Renal cortical epithelial cell (primary cell): ENCODE measurements at regions not wholly inside any gene's neighbourhood (a gene's known extent, or its start where the extent isn't known, plus 50 kb on each side); places are given as distances from the start of the nearest gene placed in this dataset.
"Not testable (repeated sequence)": the region's sequence is repeated elsewhere in the genome, so short reads cannot be mapped to it uniquely, and the experiment has no call there.

ENCODE experiments used
- DNase-seq: peaks from one replicate; pipeline ENCODE4 v3.0.0-alpha.2; 2011; ENCODE audit warnings: low read depth

DNA sequence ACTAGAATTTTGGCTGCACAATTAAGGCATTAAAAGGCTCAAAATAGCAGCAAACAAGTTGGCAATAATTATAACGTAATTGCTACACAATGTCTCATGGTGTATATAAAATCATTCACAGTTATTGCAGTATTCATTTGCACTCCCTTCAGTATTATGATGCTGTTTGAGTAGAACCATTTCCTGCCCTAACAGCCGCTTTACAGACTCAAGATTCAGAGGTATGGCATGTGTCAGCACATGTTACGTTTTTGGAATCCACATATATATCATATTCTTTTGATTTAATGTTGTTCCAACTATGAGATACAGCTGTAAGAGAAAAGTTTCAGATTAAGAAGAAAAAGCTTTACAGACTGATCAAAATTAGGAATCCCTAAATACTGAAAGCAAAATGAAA, 56.3 kb upstream of the NCKAP5 start:
- DNase-seq, result no peak

DNA sequence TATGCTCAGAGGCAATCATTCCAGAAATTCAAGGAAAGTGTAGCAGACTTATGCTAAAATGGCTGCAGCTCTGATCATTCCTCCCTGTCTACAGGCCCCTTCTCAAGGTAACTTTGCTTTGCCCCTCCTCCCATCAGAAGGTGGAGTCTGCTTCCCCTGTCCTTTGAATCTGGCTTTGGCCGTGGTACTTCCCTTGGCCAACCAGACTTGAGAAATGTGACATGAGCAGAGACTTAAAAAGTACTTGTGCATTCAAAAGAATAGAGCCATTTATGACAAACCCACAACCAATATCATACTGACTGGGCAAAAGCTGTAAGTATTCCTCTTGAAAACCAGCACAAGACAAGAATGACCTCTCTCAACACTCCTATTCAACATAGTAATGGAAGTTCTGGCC, 59.5 kb upstream of the NCKAP5 start:
- DNase-seq, result no peak

DNA sequence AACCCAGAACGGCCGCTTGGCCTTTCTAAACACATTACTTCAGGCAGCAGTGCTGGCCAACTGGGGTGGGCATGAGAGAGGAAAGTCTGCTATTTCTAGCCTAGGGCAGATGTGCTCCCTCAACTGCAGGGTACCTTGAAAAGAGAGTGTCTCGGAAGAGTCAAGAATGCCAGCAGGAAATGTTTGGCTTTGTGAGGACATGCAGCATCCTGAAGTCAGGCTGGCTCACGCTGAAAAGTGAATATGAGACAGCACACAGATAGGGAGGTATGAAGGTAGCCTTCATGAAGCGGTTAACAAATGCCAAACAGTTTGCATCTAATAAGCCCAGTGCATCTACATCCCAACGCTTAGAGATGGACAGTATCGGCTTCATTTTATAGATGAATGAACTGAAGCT, 65.0 kb upstream of the NCKAP5 start:
- no peak for DNase-seq

DNA sequence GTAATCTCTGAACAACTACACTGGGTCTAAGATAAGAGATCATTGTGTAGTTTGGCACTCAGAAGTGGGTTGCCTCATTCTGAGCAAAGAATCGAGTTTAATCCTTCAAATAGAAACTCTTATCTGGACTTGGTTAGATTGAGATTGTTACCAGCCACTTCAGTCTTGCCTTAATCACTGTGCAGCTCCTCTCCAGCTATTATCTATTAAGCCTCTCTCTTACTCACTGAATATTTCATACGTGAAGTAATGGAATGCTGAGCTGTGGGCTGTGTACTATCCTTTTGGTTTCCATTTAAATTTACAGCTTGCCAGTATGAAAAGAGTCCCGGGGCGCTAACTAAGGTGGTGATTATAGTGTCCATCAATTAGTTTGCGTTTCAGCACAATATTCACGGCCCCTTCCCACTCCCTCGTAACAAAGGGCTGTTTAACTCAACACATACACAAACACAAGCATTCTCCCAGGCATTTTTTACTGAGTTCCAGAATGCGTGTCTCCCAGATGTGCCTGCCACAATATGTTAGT, 65.7 kb upstream of the NCKAP5 start:
- peak; percentile 36 for DNase-seq

DNA sequence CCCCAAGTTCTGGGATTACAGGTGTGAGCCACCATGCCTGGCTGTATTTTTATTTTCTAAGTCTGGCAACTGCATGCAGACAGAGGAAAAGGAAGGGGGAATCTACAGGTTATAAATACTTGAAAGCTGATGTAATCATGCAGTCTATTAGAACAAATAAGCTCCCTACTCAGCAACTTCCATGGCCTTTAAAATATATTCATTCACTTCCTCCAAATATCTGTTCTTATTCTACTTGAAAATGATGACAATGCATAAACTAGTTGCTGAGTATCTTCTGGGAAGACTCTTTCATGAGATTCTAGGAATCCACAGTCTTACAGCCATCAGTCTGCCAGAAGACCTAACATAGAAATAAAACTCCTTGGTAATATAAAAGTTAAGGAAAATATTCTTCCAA, 66.9 kb upstream of the NCKAP5 start:
- DNase-seq, result peak; percentile 11

DNA sequence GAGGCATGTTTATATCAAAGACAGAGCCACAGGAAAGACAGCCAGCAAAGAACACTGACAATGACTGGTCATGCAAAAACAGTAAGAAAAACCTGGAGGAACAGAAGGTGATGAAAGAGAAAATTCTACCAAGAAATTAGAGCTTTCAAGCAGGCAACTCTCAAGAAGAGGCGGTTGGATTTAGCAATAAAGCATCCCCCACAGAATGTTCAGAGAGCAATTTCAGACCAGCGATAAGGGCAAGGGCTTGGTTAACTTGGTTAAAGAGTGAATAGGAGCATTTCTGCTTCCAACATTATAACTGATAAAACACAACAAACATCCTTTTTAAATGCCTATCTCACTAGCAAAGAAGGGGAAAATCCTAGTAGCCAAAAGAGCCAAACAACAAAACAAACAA, 68.0 kb upstream of the NCKAP5 start:
- DNase-seq, result no peak

DNA sequence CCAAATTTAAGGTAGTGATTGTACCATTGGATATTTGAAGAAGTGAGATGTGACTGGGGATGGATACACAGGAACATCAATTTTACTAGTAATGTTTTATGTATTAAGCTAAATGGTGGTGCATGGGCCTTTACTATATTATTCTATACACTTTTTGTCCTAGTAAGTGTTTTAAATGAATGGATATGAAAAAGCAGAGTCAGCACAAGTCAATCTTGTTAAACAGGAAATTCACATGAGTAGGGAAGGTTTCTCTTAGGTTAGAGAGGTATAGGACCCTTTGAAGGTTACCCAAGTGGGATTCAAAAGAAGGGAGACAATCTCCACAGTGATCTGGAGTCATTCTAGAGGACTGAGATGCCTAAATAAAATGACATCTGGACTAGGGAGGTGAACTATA, 71.8 kb upstream of the NCKAP5 start:
- no peak for DNase-seq

DNA sequence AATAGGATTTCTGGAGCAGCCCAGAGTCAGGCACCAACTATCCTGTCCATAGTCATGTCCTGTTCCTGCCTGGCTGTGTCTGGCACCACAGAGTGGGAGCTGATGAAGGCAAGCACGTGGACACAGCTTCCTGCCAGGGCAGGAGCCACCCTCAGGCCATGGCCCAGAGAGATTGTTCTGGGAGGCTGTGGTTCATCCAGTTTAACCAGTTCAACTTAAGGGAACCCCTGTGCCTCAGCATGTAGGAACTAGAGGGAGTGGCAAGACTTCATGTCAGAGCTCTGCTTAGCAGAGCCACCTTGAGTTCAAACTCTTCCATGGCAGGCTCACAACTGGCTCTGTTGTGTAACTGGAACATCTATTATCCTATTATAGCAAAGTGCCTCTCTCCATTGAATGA, 73.2 kb upstream of the NCKAP5 start:
- peak; percentile 66 for DNase-seq

DNA sequence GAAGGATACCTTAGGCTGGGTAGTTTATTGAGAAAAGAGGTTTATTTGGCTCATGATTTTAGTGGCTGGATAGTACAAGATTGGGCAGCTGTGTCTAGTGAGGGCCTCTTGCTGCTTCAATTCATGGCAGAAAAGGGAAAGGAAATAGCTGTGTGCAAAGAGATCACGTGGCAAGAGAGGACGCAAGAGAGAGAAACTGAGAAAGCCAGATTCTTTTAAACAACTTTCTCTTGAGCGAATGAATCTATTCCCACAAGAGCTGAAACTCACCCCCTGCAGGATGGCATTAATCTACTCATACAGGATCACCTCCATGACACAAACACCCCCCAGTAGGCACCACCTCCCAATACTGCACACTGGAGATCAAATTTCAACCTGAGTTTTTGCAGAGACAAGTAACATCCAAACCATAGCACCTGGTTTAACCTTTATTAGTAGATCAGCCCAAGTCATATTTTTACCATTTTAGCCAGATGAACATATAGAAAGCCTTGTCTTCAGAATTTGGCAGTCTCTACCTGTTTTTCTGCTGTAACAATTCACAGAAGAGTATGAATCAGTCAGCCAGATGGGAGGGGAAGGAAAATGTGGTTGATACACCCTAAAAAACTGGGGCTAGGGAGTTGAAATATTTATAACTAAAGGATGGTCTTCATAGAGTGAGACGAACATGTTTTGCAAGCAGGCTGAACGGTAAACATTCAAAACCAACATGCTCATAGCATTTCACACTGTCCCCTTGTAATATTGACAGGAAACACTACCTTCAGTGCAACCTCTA, 73.9 kb upstream of the NCKAP5 start:
- DNase-seq, result no peak

DNA sequence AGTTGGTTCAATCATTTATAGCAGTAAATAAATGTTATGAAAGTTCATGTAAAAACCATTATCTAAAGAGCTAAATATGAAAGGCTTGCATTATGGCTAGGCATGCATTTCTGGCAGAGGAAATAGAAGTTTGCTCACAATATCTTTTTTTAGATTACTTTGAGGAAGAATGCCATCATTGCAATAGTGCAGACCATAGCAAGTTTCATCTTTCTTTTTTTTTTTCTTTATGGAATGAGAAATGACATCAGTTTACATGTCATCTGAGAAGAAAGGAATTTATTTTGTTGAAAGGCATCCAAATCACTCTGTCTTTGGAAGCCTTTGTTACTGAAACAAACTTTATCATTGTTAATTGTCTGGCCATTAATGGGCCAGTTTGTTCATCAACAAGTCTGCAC, 74.5 kb upstream of the NCKAP5 start:
- no peak for DNase-seq

DNA sequence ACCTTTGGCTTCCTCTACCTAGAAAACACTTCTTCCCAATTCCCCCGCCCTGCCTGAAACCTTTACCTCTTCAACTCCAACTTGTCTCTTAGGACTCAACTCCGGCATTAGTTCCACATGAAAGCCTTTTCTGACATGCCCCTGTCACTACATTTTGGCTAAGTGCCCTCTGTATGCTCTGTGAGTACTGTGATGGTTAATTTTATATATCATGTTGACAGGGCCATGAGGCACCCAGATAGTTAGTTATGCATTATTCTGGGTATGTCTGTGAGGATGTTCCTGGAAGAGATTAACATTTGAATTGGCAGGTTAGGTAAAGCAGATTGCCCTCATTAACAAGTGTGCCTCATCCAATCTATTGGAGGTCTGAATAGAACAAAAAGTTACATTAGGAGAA, 75.6 kb upstream of the NCKAP5 start:
- DNase-seq, result no peak

DNA sequence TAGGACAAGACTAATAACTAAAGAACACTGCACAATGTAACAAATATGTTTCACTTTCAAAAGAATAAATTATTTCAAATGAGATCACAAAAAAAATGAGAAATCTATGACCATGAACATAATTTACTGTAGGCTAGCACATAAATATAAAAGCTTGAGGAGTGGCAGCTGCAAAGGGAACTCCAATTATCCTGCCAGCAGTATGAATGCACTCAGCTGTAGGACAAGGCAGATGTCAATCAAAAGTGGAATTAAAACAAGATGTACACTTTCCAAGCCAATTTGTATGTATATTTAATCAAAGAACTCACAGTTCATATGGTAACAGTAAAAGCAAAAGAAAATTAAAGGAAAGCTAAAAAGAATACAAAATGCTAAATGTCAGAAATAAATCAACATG, 76.6 kb upstream of the NCKAP5 start:
- DNase-seq, result no peak

DNA sequence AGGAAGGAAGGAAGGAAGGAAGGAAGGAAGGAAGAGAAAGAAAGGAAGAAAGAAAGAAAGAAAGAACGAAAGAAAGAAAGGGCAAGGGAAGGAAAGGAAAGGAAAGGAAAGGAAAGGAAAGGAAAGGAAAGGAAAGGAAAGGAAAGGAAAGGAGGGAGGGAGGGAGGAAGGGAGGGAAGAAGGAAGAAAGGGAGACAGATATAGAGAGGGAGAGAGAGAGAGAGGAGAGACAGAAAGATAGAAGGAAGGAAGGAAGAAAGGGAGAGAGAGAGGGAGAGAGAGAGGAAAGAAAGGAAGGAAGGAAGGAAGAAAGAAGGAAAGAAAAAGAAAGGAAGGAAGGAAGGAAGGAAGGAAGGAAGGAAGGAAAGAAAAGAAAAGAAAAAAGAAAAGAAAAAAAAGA, 79.1 kb upstream of the NCKAP5 start:
- not testable (repeated sequence) for DNase-seq

DNA sequence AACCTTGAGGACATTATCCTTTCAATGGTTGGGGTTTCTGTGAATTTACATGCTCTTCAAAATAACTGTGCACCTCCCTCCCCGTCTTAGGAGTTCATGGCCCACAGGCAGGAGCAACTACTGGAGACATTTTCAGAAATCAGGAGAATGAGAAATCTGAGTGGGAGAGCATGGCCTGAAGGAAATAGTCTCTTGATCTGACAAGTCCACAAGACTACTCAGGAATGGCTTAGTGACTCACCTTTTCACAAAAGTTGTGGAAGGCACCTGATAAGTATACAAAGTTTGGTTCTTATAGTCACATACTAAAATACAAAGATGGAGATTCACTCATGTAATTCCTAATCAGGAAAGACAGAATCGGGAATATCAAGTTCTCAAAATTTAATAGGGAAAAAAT, 83.6 kb upstream of the NCKAP5 start:
- no peak for DNase-seq

DNA sequence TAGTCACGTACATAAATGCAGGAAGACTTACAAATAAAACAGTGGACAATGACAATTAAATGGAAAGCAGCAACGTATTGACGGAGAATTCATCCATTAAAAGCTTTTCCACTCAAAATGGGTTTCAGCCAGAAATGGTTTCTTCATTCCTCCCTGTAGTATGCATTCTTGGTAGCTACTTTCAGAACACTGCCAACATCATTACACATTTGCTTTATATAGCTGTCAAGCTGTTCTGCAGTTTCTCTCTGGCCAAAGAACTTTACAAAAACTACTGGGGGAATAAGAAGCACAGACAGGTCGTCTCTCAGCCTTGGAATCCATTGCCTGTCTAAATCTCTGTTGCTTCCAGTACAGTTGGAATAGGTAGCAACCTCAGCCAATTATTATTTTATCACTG, 84.1 kb upstream of the NCKAP5 start:
- no peak for DNase-seq

DNA sequence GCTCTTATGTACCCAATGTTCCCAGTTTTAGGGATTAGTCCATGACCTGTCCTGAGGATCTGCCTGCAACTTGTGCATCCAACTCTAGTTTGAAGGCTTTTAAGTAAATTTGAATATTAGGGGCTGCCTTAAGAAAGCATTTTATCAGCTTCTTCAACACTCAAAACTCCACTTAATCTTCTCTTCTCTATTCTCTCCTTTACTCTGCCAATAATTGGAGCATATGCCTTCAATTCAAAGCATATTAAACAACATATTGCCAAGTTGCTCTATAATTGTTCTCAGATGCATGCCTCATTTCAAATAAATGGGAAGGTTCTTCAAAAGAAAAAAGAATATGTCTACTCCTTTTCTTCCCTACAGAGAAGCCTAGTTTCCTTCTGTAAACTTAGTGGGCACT, 84.8 kb upstream of the NCKAP5 start:
- DNase-seq, result no peak

DNA sequence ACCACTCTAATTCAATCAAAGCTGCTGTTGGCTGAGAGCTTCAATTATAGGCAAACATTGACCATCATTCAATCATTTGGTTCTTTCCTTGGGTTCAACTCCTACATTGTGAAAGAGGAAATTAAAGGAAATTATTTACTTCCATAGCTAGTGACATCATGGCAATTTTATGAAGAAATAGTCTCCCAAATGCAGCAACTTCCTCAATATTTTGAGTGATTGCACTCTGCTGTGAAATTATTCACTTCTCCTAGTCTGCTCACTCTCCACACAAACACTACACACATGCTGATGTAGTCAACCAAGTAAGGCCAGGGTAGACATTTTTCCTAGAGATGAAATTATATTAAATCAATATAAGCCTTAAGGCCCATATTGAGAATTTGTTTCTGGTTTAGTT, 86.7 kb upstream of the NCKAP5 start:
- DNase-seq, result no peak

DNA sequence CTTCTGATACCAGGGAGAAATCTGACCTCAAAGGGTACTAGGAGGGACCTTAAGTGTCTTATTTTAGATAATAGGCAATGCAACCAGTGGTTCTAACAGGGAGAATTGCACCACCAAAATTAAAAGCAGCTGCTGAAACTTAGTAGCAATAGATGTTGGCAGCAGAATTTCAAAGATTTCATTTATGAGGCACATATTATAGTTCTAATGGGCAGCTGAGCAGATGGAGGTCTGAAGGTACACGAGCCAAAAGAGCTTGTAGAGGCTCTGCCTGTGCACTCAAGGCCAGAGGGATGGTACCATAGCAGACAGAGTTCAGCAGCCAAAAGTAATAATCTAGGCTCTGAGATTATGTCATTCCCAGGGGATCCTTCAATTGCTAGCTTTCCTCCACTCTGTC, 87.3 kb upstream of the NCKAP5 start:
- no peak for DNase-seq

DNA sequence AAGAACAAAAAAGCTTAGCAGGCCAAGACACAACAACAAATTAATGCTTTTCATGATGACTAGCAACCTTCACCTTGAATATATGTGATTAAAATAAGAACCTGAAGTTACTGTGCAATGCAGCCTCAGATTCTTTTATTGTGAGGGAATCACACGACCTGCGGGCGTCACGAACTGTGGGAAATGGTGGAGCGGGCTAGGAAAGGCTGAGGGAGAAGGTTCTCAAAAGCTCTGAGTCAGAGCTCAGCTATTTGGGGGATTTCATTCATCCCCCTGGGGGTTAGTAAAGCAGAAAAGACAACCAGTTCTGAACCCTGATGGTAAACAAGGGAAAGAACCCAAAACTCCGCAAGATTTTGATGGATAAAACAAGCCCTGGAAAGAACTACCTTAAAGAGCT, 89.3 kb upstream of the NCKAP5 start:
- DNase-seq, result peak; percentile 82

DNA sequence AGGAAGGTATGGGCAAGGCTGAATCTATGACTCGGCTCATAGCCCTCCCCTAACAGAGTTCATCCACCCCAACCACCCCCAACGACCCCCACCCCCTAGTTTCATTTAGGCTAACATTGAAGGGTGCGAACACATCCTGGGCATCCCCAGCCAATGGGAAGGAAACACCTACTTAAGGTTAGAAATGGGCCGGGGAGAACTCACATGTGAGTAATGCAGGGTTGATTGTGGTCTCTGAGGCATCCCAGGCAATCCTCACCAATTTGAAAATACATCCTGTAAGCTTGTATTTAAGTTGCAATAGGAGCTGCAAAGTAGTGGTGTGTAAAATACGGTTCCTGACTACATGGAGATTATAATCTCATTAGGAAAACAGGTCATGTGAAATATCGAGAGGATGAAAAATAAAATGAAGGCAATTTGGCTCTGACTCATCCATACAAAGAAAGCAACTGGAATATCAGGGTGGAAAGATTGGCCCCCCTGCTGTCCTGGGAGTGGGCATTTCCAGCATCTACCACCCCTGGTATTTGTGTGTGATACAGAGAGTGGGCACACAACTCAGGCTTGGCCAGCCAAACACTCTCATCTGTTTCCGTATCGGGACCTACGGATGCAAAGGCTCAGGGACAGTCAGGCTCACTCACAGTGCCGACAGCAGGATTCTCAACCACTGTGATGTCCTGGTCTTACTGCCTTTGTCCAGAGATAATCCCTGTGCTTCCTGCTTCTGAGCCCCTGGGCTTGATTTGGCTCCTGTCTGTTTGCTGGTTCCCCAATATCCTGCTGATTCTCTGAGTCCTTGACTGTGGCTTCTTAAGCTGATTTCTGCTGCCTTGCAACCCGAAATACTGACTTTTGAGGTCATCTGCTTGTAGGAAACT, 90.0 kb upstream of the NCKAP5 start:
- peak; percentile 52 for DNase-seq

DNA sequence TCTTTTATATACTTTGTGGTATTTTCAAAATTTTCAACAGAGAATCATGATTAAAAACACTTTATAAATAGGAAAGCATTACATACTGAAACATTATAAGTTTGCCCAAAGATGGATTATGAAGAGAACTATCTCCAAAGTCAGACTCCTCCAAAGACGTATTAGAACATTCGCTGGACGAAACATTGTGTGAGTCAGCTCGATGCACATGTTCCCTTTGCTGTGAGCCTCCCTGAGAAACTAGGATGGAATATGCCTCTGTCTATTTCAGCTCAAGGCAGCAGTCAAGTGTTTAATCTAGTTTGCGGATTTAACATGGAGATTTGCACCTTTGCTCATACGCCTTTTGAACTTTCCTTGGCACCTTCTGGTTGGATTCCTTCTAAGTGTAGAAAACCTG, 92.2 kb upstream of the NCKAP5 start:
- DNase-seq, result no peak

DNA sequence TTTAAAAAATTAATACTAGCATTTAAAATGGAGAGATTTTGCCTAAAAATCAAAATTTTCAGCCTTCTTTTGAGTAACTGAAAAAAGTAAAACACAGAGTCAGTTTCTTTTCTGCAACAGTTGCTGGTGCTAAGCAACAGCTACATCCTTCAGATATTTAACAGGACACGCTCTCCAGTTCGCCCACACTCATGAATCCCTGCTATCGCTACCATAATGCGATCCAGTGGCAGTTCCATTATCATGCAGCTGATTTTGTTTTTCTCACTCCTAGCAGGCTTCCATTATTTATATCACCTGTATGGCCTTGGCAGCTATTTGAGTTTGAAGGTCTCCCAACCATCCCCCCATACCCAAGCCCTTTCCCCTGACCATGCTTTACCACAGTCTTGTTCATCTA, 93.1 kb upstream of the NCKAP5 start:
- DNase-seq, result no peak

DNA sequence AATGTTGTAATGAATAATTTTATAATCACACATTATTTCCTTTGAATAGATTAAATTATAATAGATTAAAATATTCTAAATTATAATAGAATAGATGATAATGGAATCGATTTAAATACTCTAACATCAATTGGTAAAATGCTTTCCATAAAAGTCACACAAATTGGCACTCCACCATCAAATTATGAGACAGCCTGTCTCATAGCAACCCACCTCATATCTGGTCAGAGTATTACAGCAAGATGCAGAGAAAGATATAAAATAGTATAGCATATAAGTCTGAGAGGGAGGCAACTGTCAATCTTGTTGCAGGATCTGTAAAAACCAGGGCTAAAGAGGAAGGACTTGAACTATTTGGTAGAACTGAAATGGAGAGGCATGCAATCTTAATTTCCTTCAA, 98.4 kb upstream of the NCKAP5 start:
- DNase-seq, result no peak
